GM12864 (cell line): ENCODE measurements at regions not wholly inside any gene's neighbourhood (a gene's known extent, or its start where the extent isn't known, plus 50 kb on each side); places are given as distances from the start of the nearest gene placed in this dataset.

Experiments
- DNase-seq: peaks from one replicate; pipeline ENCODE4 v3.0.0-alpha.2; 2011; ENCODE audit warnings: low read depth
- H3K4me3 ChIP-seq: 2 replicates; pipeline ENCODE4 v1.5.1; 2011; ENCODE audit warnings: mild to moderate bottlenecking, low read depth, low read length, control low read depth
- CTCF ChIP-seq: IDR thresholded peaks from 2 replicates; pipeline ENCODE4 v1.5.1; 2011; ENCODE audit warnings: low read depth, mild to moderate bottlenecking, moderate library complexity, low read length, control low read depth, inconsistent platforms; ENCODE audit errors: missing control alignments

GRCh38 chr9:20170122-20170521 is 381.3 kb upstream of the SLC24A2 start:
- no peak for DNase-seq
- H3K4me3 ChIP-seq, result no peak overlapping the region
- TF ChIP-seq CTCF, result no peak

- no peak for DNase-seq
- H3K4me3 ChIP-seq, result no peak overlapping the region
- TF ChIP-seq CTCF, result no peak
These were observed 363.4 kb upstream of the SLC24A2 start for GRCh38 chr9:20152151-20152725.

- H3K4me3 ChIP-seq, result no peak overlapping the region
- no peak for TF ChIP-seq CTCF
- no peak for DNase-seq
These were observed 359.6 kb upstream of the SLC24A2 start for GRCh38 chr9:20148416-20148815.

- no peak for DNase-seq
- no peak for TF ChIP-seq CTCF
- H3K4me3 ChIP-seq, result no peak overlapping the region
These were observed 355.4 kb upstream of the SLC24A2 start for GRCh38 chr9:20144197-20144596.

GRCh38 chr9:20139763-20140290 is 351.0 kb upstream of the SLC24A2 start:
- no peak for TF ChIP-seq CTCF
- DNase-seq, result no peak
- H3K4me3 ChIP-seq, result no peak overlapping the region

GRCh38 chr9:20138841-20139240 is 350.0 kb upstream of the SLC24A2 start:
- no peak for TF ChIP-seq CTCF
- no peak overlapping the region for H3K4me3 ChIP-seq
- DNase-seq, result no peak

GRCh38 chr9:20138116-20138515 is 349.3 kb upstream of the SLC24A2 start:
- no peak for DNase-seq
- TF ChIP-seq CTCF, result no peak
- H3K4me3 ChIP-seq, result no peak overlapping the region
